GM18498 (cell line): ENCODE measurements at regions not wholly inside any gene's neighbourhood (a gene's known extent, or its start where the extent isn't known, plus 50 kb on each side); places are given as distances from the start of the nearest gene placed in this dataset.
"Not testable (repeated sequence)": the region's sequence is repeated elsewhere in the genome, so short reads cannot be mapped to it uniquely, and the experiment has no call there.

Source experiments
- ATAC-seq: cut with Tn5 transposase; IDR thresholded peaks from one replicate; pipeline ENCODE4 v1.9.1; 2021; ENCODE audit warnings: mild to moderate bottlenecking, moderate library complexity; ENCODE audit not compliant: unreplicated experiment

GRCh38 chr6:71049198-71049770, 92.4 kb upstream of the B3GAT2 start:
- ATAC-seq: no peak

GRCh38 chr6:71053475-71053874, 96.6 kb upstream of the B3GAT2 start:
- no peak for ATAC-seq

DNA sequence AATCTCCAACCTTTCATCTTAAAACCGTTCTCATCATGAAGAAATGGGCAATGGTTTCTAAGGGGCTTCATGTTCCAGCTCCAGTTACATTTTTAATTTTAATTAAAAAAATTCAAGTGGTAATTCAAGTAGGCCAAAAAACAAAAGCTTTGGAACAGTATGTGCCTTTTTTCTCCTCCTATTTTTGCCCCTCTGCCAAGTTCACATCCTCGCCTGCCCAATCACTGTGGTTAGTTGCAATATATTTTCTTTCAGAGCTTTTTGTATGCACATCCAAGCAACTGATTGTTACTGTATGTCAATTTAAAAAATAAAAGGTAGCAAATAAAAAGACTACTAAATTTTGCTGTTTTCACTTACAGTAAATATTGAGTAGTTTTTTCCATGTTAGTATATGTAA, 99.8 kb upstream of the B3GAT2 start:
- no peak for ATAC-seq

DNA sequence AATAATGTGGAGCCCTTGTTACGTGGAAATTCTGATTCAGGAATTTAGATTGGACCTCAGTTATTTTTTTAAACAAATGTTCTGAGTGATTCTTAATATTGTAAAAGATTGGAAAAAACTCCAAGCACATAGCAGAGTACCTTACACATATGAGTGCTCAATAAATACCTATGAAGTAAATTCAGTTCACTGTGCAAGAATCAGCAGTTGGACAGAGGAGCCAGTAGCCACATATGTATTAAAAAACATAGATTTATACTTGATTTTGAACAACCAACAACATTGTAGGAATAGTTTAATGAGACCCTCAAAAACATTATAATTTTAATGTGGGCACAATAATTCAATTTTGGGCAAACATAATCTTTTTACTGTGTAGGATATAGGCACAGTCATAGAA, 109.3 kb upstream of the B3GAT2 start:
- no peak for ATAC-seq

DNA sequence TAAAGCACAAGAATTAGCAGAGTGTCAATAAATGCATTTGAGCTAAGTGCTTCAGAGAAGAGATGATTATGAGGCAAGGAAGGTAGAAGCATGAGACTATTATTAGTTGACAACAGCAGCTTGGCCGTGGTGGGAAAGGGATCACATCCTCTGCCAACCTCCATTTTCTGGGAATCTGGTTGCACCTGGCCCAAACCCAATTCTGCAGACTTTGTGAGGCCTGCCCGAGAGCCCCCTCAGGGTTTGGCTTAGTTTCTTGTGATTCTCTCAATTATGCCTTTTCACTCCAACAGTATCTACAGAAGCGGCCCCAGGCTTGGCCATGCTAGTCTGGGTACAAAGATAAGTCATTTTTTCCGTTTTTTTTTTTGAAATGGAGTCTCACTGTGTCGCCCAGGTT, 111.0 kb upstream of the B3GAT2 start:
- no peak for ATAC-seq

DNA sequence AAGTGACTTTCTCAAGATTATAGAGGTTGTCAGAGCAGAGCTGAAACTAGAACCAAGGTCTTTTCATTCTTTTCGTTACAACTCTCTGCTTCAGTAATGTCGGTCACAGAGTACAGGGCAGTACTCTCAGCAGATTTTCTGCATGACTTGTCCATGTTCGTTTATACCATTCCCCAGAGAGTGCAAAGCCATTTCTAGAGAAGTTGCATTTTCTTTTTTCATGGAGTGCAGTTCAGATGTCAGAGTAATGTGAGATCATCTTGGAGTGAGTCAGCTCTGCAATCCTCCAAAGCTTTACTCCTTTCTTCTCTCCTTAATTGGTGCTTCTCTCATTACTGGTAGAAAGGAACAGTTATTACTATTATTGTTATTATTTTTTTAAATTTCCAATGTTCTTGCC, 115.6 kb upstream of the B3GAT2 start:
- no peak for ATAC-seq

DNA sequence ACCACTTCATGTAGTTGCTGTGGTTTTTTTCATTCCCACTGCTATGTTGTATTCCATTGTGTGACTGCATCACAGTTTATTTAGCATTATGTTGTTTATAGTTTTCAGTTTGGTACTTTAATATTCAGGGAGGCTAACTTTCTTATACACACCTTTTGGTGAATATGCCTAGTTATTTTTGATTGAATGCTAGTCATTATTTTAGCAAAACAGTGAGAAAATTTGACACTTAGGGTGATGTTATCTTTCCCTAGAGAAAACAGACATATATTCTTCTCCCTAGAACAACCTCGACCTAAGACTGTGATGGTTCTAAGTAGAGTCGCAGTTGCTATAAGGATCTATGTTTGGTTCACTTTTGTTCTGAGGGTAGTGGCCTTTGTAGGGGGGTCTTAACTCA, 120.8 kb upstream of the B3GAT2 start:
- ATAC-seq: no peak

DNA sequence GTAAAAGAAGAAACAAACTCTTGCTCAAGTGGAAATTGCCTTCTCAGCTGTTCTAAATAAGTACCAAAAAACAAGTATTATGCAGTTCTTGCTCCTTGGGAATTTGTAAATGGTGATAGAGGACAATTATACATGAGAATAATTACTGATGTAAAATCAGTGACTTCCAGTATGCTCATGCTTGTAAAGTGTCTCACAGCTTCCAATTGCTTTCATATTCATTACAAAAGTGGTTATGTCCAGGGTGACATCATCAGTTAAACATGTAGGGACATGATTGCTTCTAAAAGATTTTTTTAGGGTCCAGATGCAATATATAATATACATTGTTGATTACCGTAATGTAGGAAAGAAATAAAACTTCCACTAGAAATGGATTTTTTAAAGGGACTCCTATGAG, 122.8 kb upstream of the B3GAT2 start:
- ATAC-seq: no peak

- ATAC-seq: no peak
Measured at GRCh38 chr6:71080133-71080532, 123.3 kb upstream of the B3GAT2 start.

DNA sequence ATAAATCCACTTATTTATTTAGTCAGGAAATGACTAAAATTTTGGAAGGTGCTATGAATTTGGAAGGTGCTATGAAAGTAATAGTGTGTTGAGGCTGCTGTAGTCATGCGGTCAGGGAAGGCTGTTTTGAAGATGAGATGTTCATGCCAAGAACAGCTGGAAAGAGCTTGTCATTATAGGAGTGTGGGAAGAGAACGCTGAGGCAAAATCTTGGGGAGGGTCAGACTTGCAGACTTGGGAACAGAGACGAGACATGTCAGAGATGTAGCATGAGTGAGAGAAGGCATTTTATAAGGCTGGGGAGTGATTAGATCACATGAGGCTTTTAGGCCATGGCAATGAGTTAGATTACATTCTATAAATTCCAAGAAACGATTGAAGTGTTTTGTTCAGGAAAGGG, 124.0 kb upstream of the B3GAT2 start:
- no peak for ATAC-seq

- ATAC-seq: no peak
Measured at GRCh38 chr6:71082033-71082650, 125.3 kb upstream of the B3GAT2 start.

- no peak for ATAC-seq
Measured at GRCh38 chr6:71083308-71083820, 126.5 kb upstream of the B3GAT2 start.

DNA sequence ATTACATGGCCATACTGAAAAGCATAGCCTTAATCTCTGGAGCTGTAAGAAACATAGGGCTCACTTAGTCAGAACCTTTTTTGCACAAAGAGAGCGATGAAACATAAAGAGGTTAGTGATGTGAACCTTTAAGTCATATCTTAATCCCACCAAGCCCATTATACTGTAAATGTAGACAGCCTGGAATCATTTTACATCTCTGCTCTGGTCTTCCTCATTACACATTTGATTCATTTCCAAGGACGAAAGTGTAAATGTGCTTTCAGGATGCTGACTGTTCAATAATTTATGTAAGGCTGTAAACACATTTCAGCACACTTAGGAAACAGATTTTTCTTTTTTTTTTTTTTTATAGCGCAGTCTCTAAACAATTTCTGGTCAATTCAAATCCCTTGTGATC, 131.3 kb upstream of the B3GAT2 start:
- ATAC-seq: no peak

- no peak for ATAC-seq
Measured at GRCh38 chr6:71090217-71090616, 133.4 kb upstream of the B3GAT2 start.

GRCh38 chr6:71091167-71091566, 134.3 kb upstream of the B3GAT2 start:
- ATAC-seq: no peak

GRCh38 chr6:71091956-71092355, 135.1 kb upstream of the B3GAT2 start:
- no peak for ATAC-seq

GRCh38 chr6:71097264-71097663, 140.4 kb upstream of the B3GAT2 start:
- not testable (repeated sequence) for ATAC-seq

DNA sequence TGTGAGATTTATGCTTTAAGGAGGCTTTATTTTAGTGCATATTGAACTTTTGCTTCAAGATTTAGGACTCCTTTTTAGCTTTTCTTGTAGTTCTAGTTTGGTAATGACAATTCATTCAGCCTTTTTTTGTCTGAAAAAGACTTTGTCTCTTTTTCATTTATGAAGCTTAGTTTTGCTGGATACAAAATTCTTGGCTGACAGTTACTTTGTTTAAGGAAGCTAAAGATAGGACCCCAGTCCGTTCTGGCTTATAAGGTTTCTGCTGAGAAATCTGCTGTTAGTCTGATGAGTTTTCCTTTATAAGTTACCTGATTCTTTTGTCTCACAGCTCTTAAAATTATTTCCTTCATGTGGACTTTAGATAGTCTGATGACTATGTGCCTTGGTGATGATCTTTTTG, 142.8 kb upstream of the B3GAT2 start:
- no peak for ATAC-seq

GRCh38 chr6:71103130-71103529, 146.3 kb upstream of the B3GAT2 start:
- ATAC-seq: no peak

DNA sequence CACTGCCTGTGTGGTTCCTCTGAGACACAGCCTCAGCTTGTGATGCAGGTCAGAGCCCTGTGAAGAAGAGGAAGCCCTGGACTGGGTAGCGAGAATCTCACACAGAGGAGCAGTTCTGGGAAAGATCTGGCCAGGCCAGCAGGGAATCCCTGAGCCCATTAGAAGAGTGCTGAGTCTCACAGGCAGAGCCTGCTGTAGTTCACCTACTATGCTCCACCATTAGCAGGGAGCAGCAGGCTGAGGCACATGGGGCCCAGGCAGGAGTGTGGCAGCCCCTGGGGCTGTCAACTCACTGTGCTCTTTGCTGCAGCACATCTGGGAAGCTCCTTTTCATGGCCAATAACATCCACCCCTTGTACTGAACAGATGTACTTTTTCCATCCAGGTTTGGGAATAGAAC, 146.8 kb upstream of the B3GAT2 start:
- ATAC-seq: no peak

DNA sequence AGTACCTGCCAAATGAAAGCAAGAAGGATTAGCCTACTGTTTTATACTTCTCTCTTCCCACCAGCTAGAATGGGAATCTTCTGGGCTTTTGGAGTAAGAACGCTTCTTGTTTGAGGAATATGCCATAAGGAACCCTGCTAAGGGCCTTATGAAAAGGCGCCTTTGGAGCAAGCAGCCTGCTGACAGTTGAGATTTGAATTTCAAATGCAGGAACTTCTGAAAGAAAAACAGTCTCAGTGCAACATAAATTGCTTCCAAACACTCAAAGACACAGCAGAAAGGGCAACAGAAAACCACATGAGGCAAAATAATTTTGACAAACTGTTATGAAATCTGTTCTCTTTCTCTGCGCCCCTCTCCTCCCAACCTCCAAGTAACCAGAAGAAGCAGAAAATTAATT, 149.4 kb upstream of the B3GAT2 start:
- no peak for ATAC-seq

DNA sequence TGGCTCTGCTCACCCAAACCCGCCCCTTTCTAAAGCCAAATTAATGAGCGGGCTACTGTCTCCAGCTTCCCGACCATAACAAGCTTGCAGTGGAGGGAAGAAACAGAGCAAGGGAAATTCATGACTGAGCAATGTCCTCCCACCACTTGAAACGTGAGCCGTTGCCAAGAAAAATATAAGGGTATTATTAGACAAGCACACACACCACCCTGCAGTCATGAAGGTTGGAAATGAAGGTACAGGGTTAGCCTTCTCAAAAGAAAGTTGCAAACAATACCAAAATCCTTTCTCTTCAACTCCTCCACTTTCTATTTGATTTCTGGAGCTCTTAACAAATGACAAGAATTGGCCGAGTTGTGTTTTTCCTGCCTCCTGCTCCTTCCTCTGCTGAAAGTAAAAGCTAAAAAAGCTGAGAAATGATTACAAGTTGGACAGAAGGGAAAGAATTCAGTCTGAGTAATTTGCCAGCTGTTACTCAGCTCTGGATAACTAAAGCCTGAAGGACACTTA, 151.1 kb upstream of the B3GAT2 start:
- ATAC-seq: no peak

GRCh38 chr6:71114544-71114943, 157.7 kb upstream of the B3GAT2 start:
- ATAC-seq: no peak
